Neural progenitor cell (in vitro differentiated cells): ENCODE measurements at regions not wholly inside any gene's neighbourhood (a gene's known extent, or its start where the extent isn't known, plus 50 kb on each side); places are given as distances from the start of the nearest gene placed in this dataset.
A peak's percentile ranks its signal among the peaks of the same experiment; 100 is the strongest.

ENCODE experiments used
- DNase-seq: peaks from one replicate; pipeline ENCODE4 v3.0.0-alpha.2; 2016; ENCODE audit warnings: low spot score
- H2AFZ ChIP-seq: fragments of 200-600 bp; sonication (generic); replicated peaks from 2 replicates; pipeline ENCODE4 v1.6.1; 2016; ENCODE audit warnings: antibody characterized with exemption
- H3F3A ChIP-seq: fragments of 200-600 bp; sonication (generic); 2 replicates; pipeline ENCODE4 v1.6.1; 2016; ENCODE audit warnings: antibody characterized with exemption, low read depth
- H3K27ac ChIP-seq: fragments of 200-600 bp; sonication (generic); 2 replicates; pipeline ENCODE4 v1.5.1; 2016; ENCODE audit warnings: mild to moderate bottlenecking
- H3K27me3 ChIP-seq: fragments of 200-600 bp; sonication (generic); 2 replicates; pipeline ENCODE4 v1.6.1; 2016; ENCODE audit warnings: mild to moderate bottlenecking, moderate library complexity
- H3K36me3 ChIP-seq: fragments of 200-600 bp; sonication (generic); 2 replicates; pipeline ENCODE4 v1.5.1; 2016
- H3K4me1 ChIP-seq: fragments of 200-600 bp; sonication (generic); 2 replicates; pipeline ENCODE4 v1.6.1; 2016; ENCODE audit warnings: mixed run types
- H3K4me2 ChIP-seq: fragments of 200-600 bp; sonication (generic); 2 replicates; pipeline ENCODE4 v1.6.1; 2016
- H3K4me3 ChIP-seq: fragments of 200-600 bp; sonication (generic); 2 replicates; pipeline ENCODE4 v1.5.1; 2016
- H3K79me2 ChIP-seq: fragments of 200-600 bp; sonication (generic); 2 replicates; pipeline ENCODE4 v1.6.1; 2016; ENCODE audit warnings: low read depth
- H3K9ac ChIP-seq: fragments of 200-600 bp; sonication (generic); 2 replicates; pipeline ENCODE4 v1.6.1; 2016
- H3K9me3 ChIP-seq: fragments of 200-600 bp; sonication (generic); 2 replicates; pipeline ENCODE4 v1.5.1; 2016; ENCODE audit warnings: low read depth
- H4K20me1 ChIP-seq: fragments of 200-600 bp; sonication (generic); 2 replicates; pipeline ENCODE4 v1.6.1; 2016; ENCODE audit warnings: low read depth
- H3K27ac Mint-ChIP-seq: 3 replicates; pipeline ENCODE4 v1.8.0; 2021; ENCODE audit warnings: mixed read lengths
- H3K27me3 Mint-ChIP-seq: 2 replicates; pipeline ENCODE4 v1.8.0; 2022; ENCODE audit warnings: low read depth, mild to moderate bottlenecking, inconsistent platforms, moderate library complexity, mixed read lengths; ENCODE audit not compliant: insufficient read depth
- H3K36me3 Mint-ChIP-seq: 3 replicates; pipeline ENCODE4 v1.8.0; 2021; ENCODE audit warnings: mixed read lengths
- H3K4me1 Mint-ChIP-seq: 3 replicates; pipeline ENCODE4 v1.8.0; 2021; ENCODE audit warnings: mixed read lengths
- H3K4me3 Mint-ChIP-seq: 3 replicates; pipeline ENCODE4 v1.8.0; 2021; ENCODE audit warnings: mild to moderate bottlenecking, moderate library complexity, mixed read lengths
- H3K9me3 Mint-ChIP-seq: 3 replicates; pipeline ENCODE4 v1.8.0; 2020; ENCODE audit warnings: mixed read lengths
- EZH2 ChIP-seq: fragments of 200-600 bp; sonication (generic); IDR thresholded peaks from 2 replicates; pipeline ENCODE4 v1.6.1; 2017; ENCODE audit warnings: antibody characterized with exemption, mild to moderate bottlenecking, moderate library complexity
- EZH2phosphoT487 ChIP-seq: fragments of 200-600 bp; sonication (generic); IDR thresholded peaks from 2 replicates; pipeline ENCODE4 v1.6.1; 2017; ENCODE audit warnings: antibody characterized with exemption
- TF ChIP-seq, protein P1 (sequence below): fragments of 200-600 bp; sonication (generic); IDR thresholded peaks from 2 replicates; pipeline ENCODE4 v1.5.1; 2017; ENCODE audit warnings: antibody characterized with exemption, mild to moderate bottlenecking

- no peaks in the 10 kb centered on the region for H3K4me1 ChIP-seq
- TF ChIP-seq, protein P1, sequence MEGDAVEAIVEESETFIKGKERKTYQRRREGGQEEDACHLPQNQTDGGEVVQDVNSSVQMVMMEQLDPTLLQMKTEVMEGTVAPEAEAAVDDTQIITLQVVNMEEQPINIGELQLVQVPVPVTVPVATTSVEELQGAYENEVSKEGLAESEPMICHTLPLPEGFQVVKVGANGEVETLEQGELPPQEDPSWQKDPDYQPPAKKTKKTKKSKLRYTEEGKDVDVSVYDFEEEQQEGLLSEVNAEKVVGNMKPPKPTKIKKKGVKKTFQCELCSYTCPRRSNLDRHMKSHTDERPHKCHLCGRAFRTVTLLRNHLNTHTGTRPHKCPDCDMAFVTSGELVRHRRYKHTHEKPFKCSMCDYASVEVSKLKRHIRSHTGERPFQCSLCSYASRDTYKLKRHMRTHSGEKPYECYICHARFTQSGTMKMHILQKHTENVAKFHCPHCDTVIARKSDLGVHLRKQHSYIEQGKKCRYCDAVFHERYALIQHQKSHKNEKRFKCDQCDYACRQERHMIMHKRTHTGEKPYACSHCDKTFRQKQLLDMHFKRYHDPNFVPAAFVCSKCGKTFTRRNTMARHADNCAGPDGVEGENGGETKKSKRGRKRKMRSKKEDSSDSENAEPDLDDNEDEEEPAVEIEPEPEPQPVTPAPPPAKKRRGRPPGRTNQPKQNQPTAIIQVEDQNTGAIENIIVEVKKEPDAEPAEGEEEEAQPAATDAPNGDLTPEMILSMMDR = no peak
- TF ChIP-seq EZH2 (no peak), EZH2phosphoT487 (no peak)
- H3K4me3 ChIP-seq = no peak overlapping the region
- no peak overlapping the region for H2AFZ ChIP-seq
- no peak overlapping the region for H3K27ac ChIP-seq
- no peaks in the 10 kb centered on the region for H3F3A ChIP-seq
- H4K20me1 ChIP-seq = no peaks in the 10 kb centered on the region
- no peak for DNase-seq
- H3K9me3 ChIP-seq = no peaks in the 10 kb centered on the region
- no peak overlapping the region for H3K4me3 Mint-ChIP-seq
- H3K9me3 Mint-ChIP-seq = no peaks in the 10 kb centered on the region
- no peak overlapping the region for H3K4me2 ChIP-seq
- no peaks in the 10 kb centered on the region for H3K27me3 ChIP-seq
- H3K36me3 ChIP-seq = no peaks in the 10 kb centered on the region
- no peaks in the 10 kb centered on the region for H3K36me3 Mint-ChIP-seq
- H3K79me2 ChIP-seq = no peaks in the 10 kb centered on the region
- no peak overlapping the region for H3K27ac Mint-ChIP-seq
- H3K27me3 Mint-ChIP-seq = peaks cover 2% of the 10 kb centered on the region
- no peak overlapping the region for H3K9ac ChIP-seq
- peaks cover 4% of the 10 kb centered on the region for H3K4me1 Mint-ChIP-seq
These were observed 233.3 kb downstream of the KLF5 start for GRCh38 chr13:73292127-73292526.

DNA sequence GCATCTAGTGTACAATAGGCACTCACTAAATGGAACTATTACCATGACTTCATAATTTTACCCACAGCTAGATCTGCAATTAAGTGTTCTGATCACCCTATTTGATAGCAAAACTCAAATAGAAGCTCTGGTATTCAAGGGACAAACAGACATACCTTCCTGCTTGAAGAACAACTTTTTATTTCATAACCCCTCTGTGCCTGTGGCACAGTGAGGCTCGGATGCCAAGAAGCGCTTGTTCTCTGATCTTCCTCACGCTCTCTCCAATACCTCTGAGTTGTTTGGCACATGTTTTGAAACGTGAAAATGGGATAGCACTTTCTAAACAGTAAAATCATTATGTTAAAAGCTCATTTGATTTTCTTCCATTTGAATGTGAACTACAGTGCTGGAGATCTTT lies 232.0 kb downstream of the KLF5 start:
- Histone ChIP-seq H3K4me3 (no peak overlapping the region), H3K4me1 (no peaks in the 10 kb centered on the region), H3K4me2 (no peak overlapping the region), H2AFZ (no peak overlapping the region), H4K20me1 (no peaks in the 10 kb centered on the region), H3K27me3 (no peaks in the 10 kb centered on the region), H3F3A (no peaks in the 10 kb centered on the region), H3K79me2 (no peaks in the 10 kb centered on the region), H3K36me3 (no peaks in the 10 kb centered on the region), H3K27ac (no peak overlapping the region), H3K9ac (no peak overlapping the region), H3K9me3 (no peaks in the 10 kb centered on the region)
- Mint-ChIP-seq H3K27ac (no peak overlapping the region), H3K9me3 (no peaks in the 10 kb centered on the region), H3K27me3 (peaks cover 2% of the 10 kb centered on the region), H3K4me1 (peaks cover 4% of the 10 kb centered on the region), H3K36me3 (no peaks in the 10 kb centered on the region), H3K4me3 (no peak overlapping the region)
- TF ChIP-seq, protein P1 = no peak
- TF ChIP-seq EZH2 = no peak
- TF ChIP-seq EZH2phosphoT487 = no peak
- DNase-seq = no peak

DNA sequence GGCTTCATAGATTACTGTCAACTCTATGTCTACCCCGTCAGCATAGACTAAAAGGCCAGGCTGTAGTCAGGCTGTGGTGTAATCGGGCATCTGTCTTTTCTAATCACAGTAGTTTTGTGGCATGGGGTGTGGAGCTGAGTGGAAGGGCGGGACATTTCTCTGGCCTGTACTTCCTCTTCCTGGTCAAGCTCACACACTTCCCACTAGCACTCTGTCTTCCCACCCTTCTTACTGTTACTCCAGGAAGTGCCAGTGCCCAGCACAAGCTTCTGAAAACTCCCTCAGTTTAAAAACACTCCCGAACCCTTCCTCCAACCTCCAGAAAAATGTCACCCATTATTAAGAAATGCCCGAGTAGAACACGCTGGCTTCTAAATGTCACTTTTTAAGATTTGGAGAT lies 229.8 kb downstream of the KLF5 start:
- no peaks in the 10 kb centered on the region for H3F3A ChIP-seq
- no peak overlapping the region for H3K4me2 ChIP-seq
- Mint-ChIP-seq H3K9me3 (no peaks in the 10 kb centered on the region), H3K4me1 (peaks cover 4% of the 10 kb centered on the region), H3K4me3 (no peak overlapping the region), H3K27ac (no peak overlapping the region), H3K36me3 (no peaks in the 10 kb centered on the region), H3K27me3 (no peaks in the 10 kb centered on the region)
- no peak overlapping the region for H3K9ac ChIP-seq
- H3K4me1 ChIP-seq = no peaks in the 10 kb centered on the region
- no peaks in the 10 kb centered on the region for H3K79me2 ChIP-seq
- peak overlapping the region; percentile 59 for H2AFZ ChIP-seq
- TF ChIP-seq, protein P1 = no peak
- no peak for TF ChIP-seq EZH2phosphoT487
- TF ChIP-seq EZH2 = no peak
- no peaks in the 10 kb centered on the region for H3K9me3 ChIP-seq
- H4K20me1 ChIP-seq = no peaks in the 10 kb centered on the region
- H3K27ac ChIP-seq = no peak overlapping the region
- no peak overlapping the region for H3K4me3 ChIP-seq
- H3K27me3 ChIP-seq = no peaks in the 10 kb centered on the region
- no peaks in the 10 kb centered on the region for H3K36me3 ChIP-seq
- no peak for DNase-seq

DNA sequence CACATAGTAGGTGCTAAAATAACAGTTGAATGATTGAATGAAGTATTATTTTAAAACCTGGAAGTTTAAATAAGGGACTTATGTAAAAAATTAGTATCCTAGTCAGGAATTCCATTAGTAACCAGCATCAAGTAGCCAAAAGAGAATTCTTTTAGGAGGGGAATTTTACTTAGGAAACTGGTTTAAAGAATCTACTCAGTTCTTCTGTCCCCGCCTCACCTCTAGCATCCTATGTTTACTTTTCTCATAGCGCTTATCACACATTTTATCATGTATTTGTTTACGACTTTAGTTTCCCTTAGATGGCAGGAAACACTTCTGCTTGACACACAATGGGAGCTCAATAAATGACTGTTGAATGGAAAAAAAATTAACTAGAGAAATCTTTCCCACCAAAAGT lies 229.0 kb downstream of the KLF5 start:
- H3F3A ChIP-seq = no peaks in the 10 kb centered on the region
- no peak overlapping the region for H3K27ac ChIP-seq
- H4K20me1 ChIP-seq = no peaks in the 10 kb centered on the region
- H3K79me2 ChIP-seq = no peaks in the 10 kb centered on the region
- Mint-ChIP-seq H3K27ac (no peak overlapping the region), H3K4me3 (no peak overlapping the region), H3K27me3 (no peaks in the 10 kb centered on the region), H3K9me3 (no peaks in the 10 kb centered on the region), H3K36me3 (no peaks in the 10 kb centered on the region), H3K4me1 (peaks cover 4% of the 10 kb centered on the region)
- no peaks in the 10 kb centered on the region for H3K4me1 ChIP-seq
- H3K4me2 ChIP-seq = no peak overlapping the region
- no peak overlapping the region for H2AFZ ChIP-seq
- TF ChIP-seq EZH2 = no peak
- TF ChIP-seq EZH2phosphoT487 = no peak
- TF ChIP-seq, protein P1 = no peak
- H3K27me3 ChIP-seq = no peaks in the 10 kb centered on the region
- no peaks in the 10 kb centered on the region for H3K36me3 ChIP-seq
- no peak overlapping the region for H3K4me3 ChIP-seq
- no peak for DNase-seq
- H3K9me3 ChIP-seq = no peaks in the 10 kb centered on the region
- H3K9ac ChIP-seq = no peak overlapping the region
